ENCODE measurements at regions not wholly inside any gene's neighbourhood (a gene's known extent, or its start where the extent isn't known, plus 50 kb on each side); places are given as distances from the start of the nearest gene placed in this dataset.

DNA sequence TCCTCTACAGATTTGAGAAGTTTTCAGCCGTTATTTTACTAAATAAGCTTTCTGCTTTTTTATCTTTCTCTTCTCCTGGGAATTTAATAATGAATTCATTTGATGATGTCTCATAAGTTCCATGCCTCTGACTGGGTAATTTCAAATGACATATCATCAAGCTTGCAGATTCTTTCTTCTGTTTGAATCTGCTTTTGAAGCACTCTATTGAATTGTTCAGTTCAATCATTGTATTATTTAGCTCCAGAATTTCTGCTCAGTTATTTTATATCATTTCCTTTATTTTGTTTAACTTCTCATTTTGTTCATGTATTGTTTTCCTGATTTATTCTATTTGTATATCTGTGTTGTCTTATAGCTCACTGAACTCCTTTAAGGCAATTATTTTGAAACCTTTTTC is 196.9 kb upstream of the CNTNAP2 start:
- Histone ChIP-seq H3K27me3 (replicated peaks; ENCODE audit: insufficient read depth) (no peaks in the 10 kb centered on the region), H3K27ac (no peak overlapping the region), H3K9me3 (no peaks in the 10 kb centered on the region), H3K4me3 (no peak overlapping the region), H3K36me3 (no peaks in the 10 kb centered on the region), H3K4me1 (ENCODE audit: control insufficient read depth in 1 of 2, low read depth in 2 of 2) (no peaks in the 10 kb centered on the region)
- DNase-seq (ENCODE audit: low spot score): no peak
- TF ChIP-seq, protein P1, sequence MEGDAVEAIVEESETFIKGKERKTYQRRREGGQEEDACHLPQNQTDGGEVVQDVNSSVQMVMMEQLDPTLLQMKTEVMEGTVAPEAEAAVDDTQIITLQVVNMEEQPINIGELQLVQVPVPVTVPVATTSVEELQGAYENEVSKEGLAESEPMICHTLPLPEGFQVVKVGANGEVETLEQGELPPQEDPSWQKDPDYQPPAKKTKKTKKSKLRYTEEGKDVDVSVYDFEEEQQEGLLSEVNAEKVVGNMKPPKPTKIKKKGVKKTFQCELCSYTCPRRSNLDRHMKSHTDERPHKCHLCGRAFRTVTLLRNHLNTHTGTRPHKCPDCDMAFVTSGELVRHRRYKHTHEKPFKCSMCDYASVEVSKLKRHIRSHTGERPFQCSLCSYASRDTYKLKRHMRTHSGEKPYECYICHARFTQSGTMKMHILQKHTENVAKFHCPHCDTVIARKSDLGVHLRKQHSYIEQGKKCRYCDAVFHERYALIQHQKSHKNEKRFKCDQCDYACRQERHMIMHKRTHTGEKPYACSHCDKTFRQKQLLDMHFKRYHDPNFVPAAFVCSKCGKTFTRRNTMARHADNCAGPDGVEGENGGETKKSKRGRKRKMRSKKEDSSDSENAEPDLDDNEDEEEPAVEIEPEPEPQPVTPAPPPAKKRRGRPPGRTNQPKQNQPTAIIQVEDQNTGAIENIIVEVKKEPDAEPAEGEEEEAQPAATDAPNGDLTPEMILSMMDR (IDR thresholded peaks at IDR 0.05): no peak
- ATAC-seq (ENCODE audit: insufficient number of reproducible peaks, low FRiP score, low read depth): no peak

GRCh38 chr7:145916776-145917175 is 199.8 kb upstream of the CNTNAP2 start:
- H3K4me1 ChIP-seq (ENCODE audit: control insufficient read depth in 1 of 2, low read depth in 2 of 2): no peaks in the 10 kb centered on the region
- H3K27ac ChIP-seq: no peak overlapping the region
- DNase-seq (ENCODE audit: low spot score) (no peak), ATAC-seq (ENCODE audit: insufficient number of reproducible peaks, low FRiP score, low read depth) (no peak)
- no peaks in the 10 kb centered on the region for H3K27me3 ChIP-seq (replicated peaks; ENCODE audit: insufficient read depth)
- H3K36me3 ChIP-seq: no peaks in the 10 kb centered on the region
- TF ChIP-seq, protein P1 (IDR thresholded peaks at IDR 0.05): no peak
- H3K9me3 ChIP-seq: no peaks in the 10 kb centered on the region
- H3K4me3 ChIP-seq: no peak overlapping the region

GRCh38 chr7:145915679-145916078 is 200.9 kb upstream of the CNTNAP2 start:
- no peak for DNase-seq (ENCODE audit: low spot score)

GRCh38 chr7:145909991-145910513 is 206.5 kb upstream of the CNTNAP2 start:
- no peaks in the 10 kb centered on the region for H3K9me3 ChIP-seq
- no peaks in the 10 kb centered on the region for H3K4me1 ChIP-seq (ENCODE audit: control insufficient read depth in 1 of 2, low read depth in 2 of 2)
- ATAC-seq (ENCODE audit: insufficient number of reproducible peaks, low FRiP score, low read depth) (no peak), DNase-seq (ENCODE audit: low spot score) (no peak)
- H3K27me3 ChIP-seq (replicated peaks; ENCODE audit: insufficient read depth): no peaks in the 10 kb centered on the region
- H3K4me3 ChIP-seq: no peak overlapping the region
- no peak overlapping the region for H3K27ac ChIP-seq
- TF ChIP-seq, protein P1 (IDR thresholded peaks at IDR 0.05): no peak
- no peaks in the 10 kb centered on the region for H3K36me3 ChIP-seq

More at GRCh38 chr7:145915679-145916078, 200.9 kb upstream of the CNTNAP2 start:
- TF ChIP-seq, protein P1 (IDR thresholded peaks at IDR 0.05): no peak
- Histone ChIP-seq H3K4me3 (no peak overlapping the region), H3K27me3 (replicated peaks; ENCODE audit: insufficient read depth) (no peaks in the 10 kb centered on the region), H3K4me1 (ENCODE audit: control insufficient read depth in 1 of 2, low read depth in 2 of 2) (no peaks in the 10 kb centered on the region), H3K9me3 (no peaks in the 10 kb centered on the region), H3K27ac (no peak overlapping the region), H3K36me3 (no peaks in the 10 kb centered on the region)
- ATAC-seq (ENCODE audit: insufficient number of reproducible peaks, low FRiP score, low read depth): no peak

DNA sequence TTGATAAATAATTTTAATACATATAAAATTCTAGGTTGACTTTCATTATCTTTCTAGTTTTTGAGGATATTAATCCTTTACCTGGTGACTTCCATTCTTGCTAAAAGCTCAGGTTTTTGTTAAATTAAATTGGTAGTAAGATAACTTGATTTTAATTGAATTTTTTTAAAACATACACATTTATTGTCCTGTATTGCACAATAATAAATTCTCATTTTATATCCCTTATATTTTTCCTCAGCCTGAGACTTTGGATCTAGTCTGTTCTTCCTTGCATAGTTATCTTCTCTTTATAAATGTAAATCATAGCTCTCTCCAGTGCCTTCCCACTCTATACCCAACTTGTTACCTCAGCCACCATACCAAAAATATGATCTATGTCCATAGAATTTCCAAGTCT is 212.9 kb upstream of the CNTNAP2 start:
- Histone ChIP-seq H3K36me3 (no peaks in the 10 kb centered on the region), H3K27me3 (replicated peaks; ENCODE audit: insufficient read depth) (no peaks in the 10 kb centered on the region), H3K9me3 (no peaks in the 10 kb centered on the region), H3K4me1 (ENCODE audit: control insufficient read depth in 1 of 2, low read depth in 2 of 2) (no peaks in the 10 kb centered on the region), H3K4me3 (no peak overlapping the region), H3K27ac (no peak overlapping the region)
- no peak for ATAC-seq (ENCODE audit: insufficient number of reproducible peaks, low FRiP score, low read depth)
- TF ChIP-seq, protein P1 (IDR thresholded peaks at IDR 0.05): no peak
- DNase-seq (ENCODE audit: low spot score): no peak

Measured in thoracic aorta (tissue), 2 donors.